MCF 10A (cell line): ENCODE measurements at regions not wholly inside any gene's neighbourhood (a gene's known extent, or its start where the extent isn't known, plus 50 kb on each side); places are given as distances from the start of the nearest gene placed in this dataset.

Experiments used
- BruUV-seq: library from RNA; stranded (reverse); fragments of 400-500 nt; replicated peaks from 2 replicates; lab custom pipeline; 2021; lab: Mats Ljungman, UMichigan
- CTCF ChIA-PET: fragments of 300-600 bp; sonication (Branson Sonifier 250); formaldehyde crosslinking; extraction: SDS; loops from one replicate; lab custom pipeline; 2021; ENCODE audit warnings: antibody characterized with exemption, inconsistent platforms; lab: Yijun Ruan, JAX
- POLR2A ChIA-PET: fragments of 300-600, 350-650 bp; sonication (Branson Sonifier 250); formaldehyde crosslinking; extraction: SDS; loops from one replicate; lab custom pipeline; 2020; ENCODE audit warnings: antibody characterized with exemption, inconsistent platforms; lab: Yijun Ruan, JAX
- DNase-seq: peaks from one replicate; pipeline ENCODE4 v3.0.0-alpha.2; 2018; ENCODE audit not compliant: unreplicated experiment
- H3K27ac Mint-ChIP-seq: one replicate; pipeline ENCODE4 v1.8.0; 2022; ENCODE audit warnings: mild to moderate bottlenecking, low read depth, mixed read lengths; ENCODE audit not compliant: unreplicated experiment
- H3K27me3 Mint-ChIP-seq: one replicate; pipeline ENCODE4 v1.8.0; 2022; ENCODE audit warnings: mixed read lengths; ENCODE audit not compliant: insufficient read depth, unreplicated experiment
- H3K36me3 Mint-ChIP-seq: one replicate; pipeline ENCODE4 v1.8.0; 2022; ENCODE audit warnings: mild to moderate bottlenecking, moderate library complexity, mixed read lengths; ENCODE audit not compliant: insufficient read depth, unreplicated experiment
- H3K4me1 Mint-ChIP-seq: one replicate; pipeline ENCODE4 v1.8.0; 2022; ENCODE audit warnings: mixed read lengths; ENCODE audit not compliant: insufficient read depth, unreplicated experiment
- H3K4me3 Mint-ChIP-seq: one replicate; pipeline ENCODE4 v1.8.0; 2022; ENCODE audit warnings: mild to moderate bottlenecking, moderate library complexity, mixed read lengths; ENCODE audit not compliant: unreplicated experiment
- H3K9me3 Mint-ChIP-seq: one replicate; pipeline ENCODE4 v1.8.0; 2022; ENCODE audit warnings: mixed read lengths; ENCODE audit not compliant: unreplicated experiment
- intact Hi-C: fragments of 100-400 bp; cut with micrococcal nuclease; formaldehyde crosslinking; loops from 2 replicates; pipeline ENCODE4 v1.14.1; 2022
- TF ChIP-seq, protein P1 (sequence below): fragments of 200-600 bp; IDR thresholded peaks from one replicate; pipeline ENCODE4 v1.8.0; 2022; ENCODE audit warnings: antibody characterized with exemption, mild to moderate bottlenecking; ENCODE audit not compliant: unreplicated experiment

DNA sequence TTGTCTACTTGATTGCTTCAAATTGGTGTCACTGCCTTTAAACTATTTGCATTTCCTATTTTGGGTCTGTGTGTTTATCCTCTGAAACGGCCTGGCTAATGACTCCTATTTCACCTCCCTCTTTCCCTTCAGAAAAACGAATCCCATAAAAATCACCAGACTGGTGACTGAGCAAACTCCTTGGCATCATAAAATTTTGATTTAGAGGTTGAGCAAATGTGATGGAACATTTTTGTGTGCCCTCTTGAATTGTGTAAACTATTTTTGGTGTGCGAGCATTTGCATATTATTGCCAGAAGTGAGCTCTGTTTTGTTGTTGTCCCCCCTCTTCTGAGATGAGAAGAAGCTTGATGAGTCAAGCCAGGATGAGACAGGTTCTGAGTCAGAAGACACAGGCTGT, 316.1 kb downstream of the AJAP1 start:
- no peaks in the 10 kb centered on the region for H3K27me3 Mint-ChIP-seq
- no peak overlapping the region for H3K4me3 Mint-ChIP-seq
- H3K9me3 Mint-ChIP-seq = peaks cover 19% of the 10 kb centered on the region
- no TSS peak for BruUV-seq
- intact Hi-C loops = no loop called here
- DNase-seq = peak; percentile 46
- TF ChIP-seq, protein P1, sequence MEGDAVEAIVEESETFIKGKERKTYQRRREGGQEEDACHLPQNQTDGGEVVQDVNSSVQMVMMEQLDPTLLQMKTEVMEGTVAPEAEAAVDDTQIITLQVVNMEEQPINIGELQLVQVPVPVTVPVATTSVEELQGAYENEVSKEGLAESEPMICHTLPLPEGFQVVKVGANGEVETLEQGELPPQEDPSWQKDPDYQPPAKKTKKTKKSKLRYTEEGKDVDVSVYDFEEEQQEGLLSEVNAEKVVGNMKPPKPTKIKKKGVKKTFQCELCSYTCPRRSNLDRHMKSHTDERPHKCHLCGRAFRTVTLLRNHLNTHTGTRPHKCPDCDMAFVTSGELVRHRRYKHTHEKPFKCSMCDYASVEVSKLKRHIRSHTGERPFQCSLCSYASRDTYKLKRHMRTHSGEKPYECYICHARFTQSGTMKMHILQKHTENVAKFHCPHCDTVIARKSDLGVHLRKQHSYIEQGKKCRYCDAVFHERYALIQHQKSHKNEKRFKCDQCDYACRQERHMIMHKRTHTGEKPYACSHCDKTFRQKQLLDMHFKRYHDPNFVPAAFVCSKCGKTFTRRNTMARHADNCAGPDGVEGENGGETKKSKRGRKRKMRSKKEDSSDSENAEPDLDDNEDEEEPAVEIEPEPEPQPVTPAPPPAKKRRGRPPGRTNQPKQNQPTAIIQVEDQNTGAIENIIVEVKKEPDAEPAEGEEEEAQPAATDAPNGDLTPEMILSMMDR = no peak
- H3K27ac Mint-ChIP-seq = no peak overlapping the region
- no peaks in the 10 kb centered on the region for H3K4me1 Mint-ChIP-seq
- ChIA-PET POLR2A (no interaction called here), CTCF (no interaction called here)
- H3K36me3 Mint-ChIP-seq = no peaks in the 10 kb centered on the region

DNA sequence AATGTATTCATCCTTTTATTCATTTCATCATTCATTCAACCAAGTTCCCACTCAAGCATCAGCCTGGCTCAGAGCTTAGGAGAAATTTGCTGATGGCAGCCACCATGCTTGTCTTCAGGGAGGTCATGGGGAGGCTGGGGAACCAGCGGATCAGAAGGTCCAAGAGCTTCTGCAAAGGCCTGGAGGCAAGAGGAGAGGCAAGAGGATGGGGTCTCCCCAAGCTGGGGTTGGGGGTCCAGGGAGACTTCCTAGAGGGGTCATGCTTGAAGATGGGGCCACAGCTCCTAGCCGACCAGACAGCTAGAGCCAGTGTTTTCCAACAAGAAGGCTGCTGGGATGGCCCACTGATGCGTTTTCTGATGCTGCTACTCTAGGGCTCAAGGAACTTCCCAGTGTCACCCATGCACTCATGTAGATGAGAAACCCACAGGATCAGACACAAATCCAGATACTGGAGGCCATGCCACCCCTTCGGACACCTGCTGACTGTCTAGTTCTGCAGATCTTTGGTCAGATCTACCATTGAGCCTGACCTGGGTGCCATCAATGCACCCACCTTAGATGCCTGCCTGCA, 315.2 kb downstream of the AJAP1 start:
- H3K9me3 Mint-ChIP-seq = peaks cover 19% of the 10 kb centered on the region
- ChIA-PET POLR2A (no interaction called here), CTCF (no interaction called here)
- no peaks in the 10 kb centered on the region for H3K27me3 Mint-ChIP-seq
- no peak overlapping the region for H3K27ac Mint-ChIP-seq
- H3K36me3 Mint-ChIP-seq = no peaks in the 10 kb centered on the region
- TF ChIP-seq, protein P1 = no peak
- intact Hi-C loops = no loop called here
- H3K4me1 Mint-ChIP-seq = no peaks in the 10 kb centered on the region
- no peak overlapping the region for H3K4me3 Mint-ChIP-seq
- no peak for DNase-seq
- BruUV-seq = no TSS peak

DNA sequence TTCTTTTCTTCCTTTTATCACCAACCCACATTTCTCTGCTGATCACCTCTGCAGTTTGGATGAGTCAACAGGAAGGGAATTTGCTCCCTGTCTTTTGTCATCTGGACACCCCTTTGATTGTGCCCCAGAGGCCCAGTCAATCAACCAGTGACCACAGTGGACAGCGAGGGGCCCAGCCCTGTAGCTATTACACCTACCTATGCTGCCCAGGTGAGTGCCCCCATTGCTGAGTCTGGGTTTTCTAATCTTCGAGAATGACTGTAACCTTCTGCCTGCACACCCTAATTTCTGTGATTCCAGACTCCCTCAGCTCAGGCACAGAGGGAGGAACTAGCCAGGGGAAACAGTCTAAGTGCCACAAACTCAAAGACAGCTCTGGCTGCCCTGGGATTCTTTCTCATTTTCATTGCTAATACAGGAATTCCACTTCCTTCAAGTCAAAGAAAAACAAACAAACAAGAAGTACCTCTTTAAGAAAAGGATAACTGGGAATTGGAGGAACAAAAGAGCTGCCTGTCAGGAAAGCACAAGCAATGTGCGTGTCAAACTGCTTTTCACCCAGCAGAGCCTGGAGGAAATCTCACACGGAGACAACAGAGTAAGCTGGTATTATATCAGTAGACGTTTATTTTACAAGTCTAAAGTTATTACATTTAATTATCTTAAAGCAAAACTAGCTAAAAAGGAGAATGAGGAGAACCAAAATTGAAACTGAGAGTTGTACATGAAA, 311.1 kb downstream of the AJAP1 start:
- H3K4me1 Mint-ChIP-seq = no peaks in the 10 kb centered on the region
- H3K9me3 Mint-ChIP-seq = peaks cover 35% of the 10 kb centered on the region
- no peak for DNase-seq
- CTCF ChIA-PET = no interaction called here
- TF ChIP-seq, protein P1 = no peak
- POLR2A ChIA-PET = no interaction called here
- H3K36me3 Mint-ChIP-seq = no peaks in the 10 kb centered on the region
- H3K27me3 Mint-ChIP-seq = no peaks in the 10 kb centered on the region
- no TSS peak for BruUV-seq
- H3K27ac Mint-ChIP-seq = no peak overlapping the region
- no peak overlapping the region for H3K4me3 Mint-ChIP-seq
- intact Hi-C loops = no loop called here

DNA sequence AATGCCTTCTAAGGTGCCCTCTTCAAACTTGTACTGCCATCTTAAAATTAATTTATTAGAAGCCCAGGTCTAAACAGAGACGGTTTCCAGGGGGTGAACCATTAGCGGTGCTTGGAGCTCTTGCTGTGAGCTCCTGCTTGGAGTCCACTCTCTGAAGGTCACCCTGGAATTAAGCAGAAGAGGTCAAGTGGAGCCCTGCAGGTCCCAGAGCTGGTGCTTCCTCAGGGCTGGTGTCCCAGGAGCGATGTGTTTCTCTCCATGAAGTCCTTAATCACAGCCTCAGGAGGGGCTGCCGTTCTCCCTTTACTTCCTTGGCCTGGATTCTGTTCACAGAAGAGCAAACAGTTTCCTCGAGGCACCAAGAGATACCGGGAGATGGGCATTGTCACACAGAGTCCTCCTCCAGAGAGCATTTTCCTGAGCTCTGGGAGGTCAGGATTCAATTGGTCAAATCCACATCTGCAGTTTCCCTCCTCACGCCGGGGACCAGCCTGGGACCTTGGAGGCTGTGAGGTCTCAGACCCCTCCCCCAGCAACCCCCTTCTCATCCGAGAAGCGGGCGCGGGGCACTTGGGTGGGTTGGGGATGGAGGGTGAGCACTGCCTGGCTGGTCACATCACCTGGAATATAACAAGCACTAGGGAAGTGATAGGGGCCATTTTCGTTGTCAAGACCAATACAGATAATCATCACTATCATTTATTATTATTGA, 310.4 kb downstream of the AJAP1 start:
- peaks cover 35% of the 10 kb centered on the region for H3K9me3 Mint-ChIP-seq
- H3K4me1 Mint-ChIP-seq = no peaks in the 10 kb centered on the region
- TF ChIP-seq, protein P1 = no peak
- no peak overlapping the region for H3K27ac Mint-ChIP-seq
- BruUV-seq = no TSS peak
- H3K27me3 Mint-ChIP-seq = no peaks in the 10 kb centered on the region
- intact Hi-C loops = no loop called here
- DNase-seq = no peak
- no peaks in the 10 kb centered on the region for H3K36me3 Mint-ChIP-seq
- no peak overlapping the region for H3K4me3 Mint-ChIP-seq
- POLR2A ChIA-PET = interaction anchor here (0.6 kb wide), 1 partner anchor 1107 kb away, joined by 3 read pairs; no protein-coding TSS in a partner anchor
- CTCF ChIA-PET = no interaction called here
